GM23338 (cell line): ENCODE measurements at regions not wholly inside any gene's neighbourhood (a gene's known extent, or its start where the extent isn't known, plus 50 kb on each side); places are given as distances from the start of the nearest gene placed in this dataset.

Experiments
- ATAC-seq: fragments of 200-7000 bp; cut with Tn5 transposase; 3 replicates; pipeline ENCODE4 v1.9.1; 2020
- DNase-seq: peaks from one replicate; pipeline ENCODE4 v3.0.0-alpha.2; 2015; ENCODE audit warnings: low spot score
- H2AFZ ChIP-seq: fragments of 200-600 bp; sonication (generic); 2 replicates; pipeline ENCODE4 v1.8.0; 2016; ENCODE audit warnings: antibody characterized with exemption, mild to moderate bottlenecking, moderate library complexity
- H3F3A ChIP-seq: fragments of 200-600 bp; sonication (generic); replicated peaks from 2 replicates; pipeline ENCODE4 v1.8.0; 2017; ENCODE audit warnings: antibody characterized with exemption, mixed run types, low read depth
- H3K27ac ChIP-seq: fragments of 200-600 bp; sonication (generic); 2 replicates; pipeline ENCODE4 v1.6.1; 2016; ENCODE audit warnings: low read depth
- H3K27me3 ChIP-seq: fragments of 200-600 bp; sonication (generic); 2 replicates; pipeline ENCODE4 v1.8.0; 2016; ENCODE audit warnings: mild to moderate bottlenecking, mixed run types, moderate library complexity; ENCODE audit not compliant: insufficient read depth
- H3K36me3 ChIP-seq: fragments of 200-600 bp; sonication (generic); 2 replicates; pipeline ENCODE4 v1.8.0; 2016; ENCODE audit warnings: mild to moderate bottlenecking; ENCODE audit not compliant: insufficient read depth
- H3K4me1 ChIP-seq: fragments of 200-600 bp; sonication (generic); 2 replicates; pipeline ENCODE4 v1.8.0; 2016; ENCODE audit warnings: mild to moderate bottlenecking, moderate library complexity; ENCODE audit not compliant: insufficient read depth
- H3K4me2 ChIP-seq: fragments of 200-600 bp; sonication (generic); 2 replicates; pipeline ENCODE4 v1.7.1; 2017; ENCODE audit warnings: mixed run types
- H3K4me3 ChIP-seq: fragments of 200-600 bp; sonication (generic); 2 replicates; pipeline ENCODE4 v1.6.1; 2016; ENCODE audit warnings: mixed run types
- H3K79me2 ChIP-seq: fragments of 200-600 bp; sonication (generic); replicated peaks from 2 replicates; pipeline ENCODE4 v1.8.0; 2017; ENCODE audit warnings: mild to moderate bottlenecking; ENCODE audit not compliant: insufficient read depth
- H3K9me2 ChIP-seq: fragments of 200-600 bp; sonication (generic); 2 replicates; pipeline ENCODE4 v1.8.0; 2017; ENCODE audit not compliant: insufficient read depth
- H4K20me1 ChIP-seq: fragments of 200-600 bp; sonication (generic); replicated peaks from 2 replicates; pipeline ENCODE4 v1.8.0; 2017; ENCODE audit warnings: mild to moderate bottlenecking; ENCODE audit not compliant: insufficient read depth
- H3K27ac Mint-ChIP-seq: 2 replicates; pipeline ENCODE4 v1.8.0; 2020; ENCODE audit warnings: inconsistent platforms, mild to moderate bottlenecking, moderate library complexity, mixed read lengths
- H3K27me3 Mint-ChIP-seq: 3 replicates; pipeline ENCODE4 v1.8.0; 2022; ENCODE audit warnings: low read depth, mild to moderate bottlenecking, moderate library complexity, mixed read lengths, inconsistent platforms; ENCODE audit not compliant: insufficient read depth, poor library complexity
- H3K36me3 Mint-ChIP-seq: 3 replicates; pipeline ENCODE4 v1.8.0; 2021; ENCODE audit warnings: low read depth, mild to moderate bottlenecking, inconsistent platforms, moderate library complexity, mixed read lengths
- H3K4me1 Mint-ChIP-seq: 3 replicates; pipeline ENCODE4 v1.8.0; 2020; ENCODE audit warnings: mild to moderate bottlenecking, inconsistent platforms, mixed read lengths
- H3K4me3 Mint-ChIP-seq: 3 replicates; pipeline ENCODE4 v1.8.0; 2021; ENCODE audit warnings: moderate library complexity, mild to moderate bottlenecking, inconsistent platforms, mixed read lengths
- H3K9me3 Mint-ChIP-seq: 3 replicates; pipeline ENCODE4 v1.8.0; 2020; ENCODE audit warnings: moderate library complexity, mild to moderate bottlenecking, inconsistent platforms, mixed read lengths
- CREB1 ChIP-seq: fragments of 250-450 bp; sonication (Bioruptor Pico); IDR thresholded peaks from 2 replicates; pipeline ENCODE4 v1.5.0; 2020; ENCODE audit warnings: low read depth, mild to moderate bottlenecking, moderate library complexity
- CTCF ChIP-seq, 2 experiments: fragments of 200-600 bp in 1 of 2; sonication (generic) in 1 of 2; conservative IDR thresholded peaks; 2 replicates each; pipeline versions ENCODE4 v1.5.1 to v1.6.1; 2016 to 2017; ENCODE audit warnings: antibody characterized with exemption in 2 of 2, low read depth in 2 of 2, mild to moderate bottlenecking in 2 of 2, moderate library complexity in 1 of 2
- ETS1 ChIP-seq: IDR thresholded peaks from 2 replicates; pipeline ENCODE4 v1.6.1; 2016; ENCODE audit warnings: antibody characterized with exemption
- EZH2 ChIP-seq: fragments of 200-600 bp; sonication (generic); IDR thresholded peaks from one replicate; pipeline ENCODE4 v1.8.0; 2017; ENCODE audit warnings: antibody characterized with exemption, mild to moderate bottlenecking, low read depth; ENCODE audit not compliant: unreplicated experiment
- EZH2phosphoT487 ChIP-seq: fragments of 200-600 bp; sonication (generic); IDR thresholded peaks from one replicate; pipeline ENCODE4 v1.8.1; 2018; ENCODE audit warnings: antibody characterized with exemption; ENCODE audit not compliant: unreplicated experiment
- JUNB ChIP-seq: IDR thresholded peaks from one replicate; pipeline ENCODE4 v1.6.1; 2016; ENCODE audit warnings: antibody characterized with exemption; ENCODE audit not compliant: unreplicated experiment
- NANOG ChIP-seq: IDR thresholded peaks from 2 replicates; pipeline ENCODE4 v1.6.1; 2016; ENCODE audit warnings: antibody characterized with exemption, borderline replicate concordance
- POLR2AphosphoS5 ChIP-seq: IDR thresholded peaks from 2 replicates; pipeline ENCODE4 v1.6.1; 2016; ENCODE audit warnings: antibody characterized with exemption, low read depth
- REST ChIP-seq: IDR thresholded peaks from one replicate; pipeline ENCODE4 v1.6.1; 2018; ENCODE audit warnings: antibody characterized with exemption; ENCODE audit not compliant: unreplicated experiment
- STAT1 ChIP-seq: IDR thresholded peaks from one replicate; pipeline ENCODE4 v1.6.1; 2016; ENCODE audit warnings: antibody characterized with exemption; ENCODE audit not compliant: unreplicated experiment
- ZNF114 ChIP-seq: fragments of 250-450 bp; sonication (Bioruptor Pico); IDR thresholded peaks from 2 replicates; pipeline ENCODE4 v1.5.0; 2020; ENCODE audit warnings: mild to moderate bottlenecking, moderate library complexity
- ZNF331 ChIP-seq: fragments of 250-450 bp; sonication (Bioruptor Pico); IDR thresholded peaks from 2 replicates; pipeline ENCODE4 v1.5.0; 2020; ENCODE audit warnings: low read depth, mild to moderate bottlenecking, moderate library complexity
- ZNF462 ChIP-seq: fragments of 250-450 bp; sonication (Bioruptor Pico); IDR thresholded peaks from 2 replicates; pipeline ENCODE4 v1.5.0; 2020; ENCODE audit warnings: mild to moderate bottlenecking, moderate library complexity

- Mint-ChIP-seq H3K36me3 (no peaks in the 10 kb centered on the region), H3K27me3 (peaks cover 7% of the 10 kb centered on the region), H3K27ac (no peak overlapping the region), H3K4me3 (no peak overlapping the region), H3K4me1 (peaks cover 35% of the 10 kb centered on the region), H3K9me3 (no peaks in the 10 kb centered on the region; the same call in 2 of the 3 replicates)
- H3F3A ChIP-seq: no peaks in the 10 kb centered on the region; the same call in 1 of the 2 replicates
- H3K4me2 ChIP-seq: no peak overlapping the region
- H3K9me2 ChIP-seq: no peaks in the 10 kb centered on the region
- no peak for ATAC-seq
- H4K20me1 ChIP-seq: no peaks in the 10 kb centered on the region
- H3K79me2 ChIP-seq: no peaks in the 10 kb centered on the region
- no peak for DNase-seq
- TF ChIP-seq REST: no peak
- no peak for TF ChIP-seq EZH2
- TF ChIP-seq NANOG: no peak
- TF ChIP-seq JUNB: no peak
- no peak for TF ChIP-seq ZNF114 (CRISPR knock-in tag)
- no peak for TF ChIP-seq EZH2phosphoT487
- no peak for TF ChIP-seq POLR2AphosphoS5
- no peak for TF ChIP-seq ETS1
- no peak for TF ChIP-seq ZNF331 (CRISPR knock-in tag)
- no peak for TF ChIP-seq ZNF462 (CRISPR knock-in tag)
- TF ChIP-seq STAT1: no peak
- TF ChIP-seq CTCF (conservative IDR thresholded peaks at IDR 0.05; ENCODE audit: low read depth in 2 of 2): no peak
- TF ChIP-seq CREB1 (CRISPR knock-in tag): no peak
- H3K27ac ChIP-seq: no peak overlapping the region
- no peak overlapping the region for H2AFZ ChIP-seq
- no peak overlapping the region for H3K4me3 ChIP-seq
- H3K4me1 ChIP-seq: peaks cover 28% of the 10 kb centered on the region
- H3K27me3 ChIP-seq: no peaks in the 10 kb centered on the region
- no peaks in the 10 kb centered on the region for H3K36me3 ChIP-seq
Measured at GRCh38 chr19:28296506-28296905, 916.4 kb downstream of the UQCRFS1 start.
